Neural cell (in vitro differentiated cells): ENCODE measurements at regions not wholly inside any gene's neighbourhood (a gene's known extent, or its start where the extent isn't known, plus 50 kb on each side); places are given as distances from the start of the nearest gene placed in this dataset.

Experiments
- TAF1 ChIP-seq: IDR thresholded peaks from 2 replicates; pipeline ENCODE4 v1.6.1; 2012; ENCODE audit warnings: low read depth
- TF ChIP-seq, protein P1 (sequence below): fragments of 450-650 bp; IDR thresholded peaks from 2 replicates; pipeline ENCODE4 v1.5.1; 2014; ENCODE audit warnings: antibody characterized with exemption, mild to moderate bottlenecking, moderate library complexity; ENCODE audit not compliant: poor library complexity, severe bottlenecking

DNA sequence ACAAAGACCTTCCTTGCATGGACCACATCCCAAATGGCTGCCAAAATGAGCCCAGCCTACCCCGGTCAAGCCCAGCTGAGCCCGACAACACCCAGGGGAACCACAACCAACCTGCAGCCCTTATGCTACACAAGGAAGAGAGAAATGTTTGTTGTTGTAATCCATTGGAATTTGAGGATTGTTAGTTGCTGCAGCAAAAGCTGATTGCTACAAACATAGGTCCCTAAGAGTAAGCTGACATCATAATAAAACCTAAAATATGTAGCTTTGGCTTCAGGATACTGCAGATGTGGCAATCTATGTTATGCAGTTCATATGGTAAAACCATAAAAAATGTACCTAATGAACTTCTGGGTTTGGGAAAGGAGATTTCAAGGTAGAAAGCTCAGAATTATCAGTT, 65.5 kb upstream of the DNAH14 start:
- TF ChIP-seq, protein P1, sequence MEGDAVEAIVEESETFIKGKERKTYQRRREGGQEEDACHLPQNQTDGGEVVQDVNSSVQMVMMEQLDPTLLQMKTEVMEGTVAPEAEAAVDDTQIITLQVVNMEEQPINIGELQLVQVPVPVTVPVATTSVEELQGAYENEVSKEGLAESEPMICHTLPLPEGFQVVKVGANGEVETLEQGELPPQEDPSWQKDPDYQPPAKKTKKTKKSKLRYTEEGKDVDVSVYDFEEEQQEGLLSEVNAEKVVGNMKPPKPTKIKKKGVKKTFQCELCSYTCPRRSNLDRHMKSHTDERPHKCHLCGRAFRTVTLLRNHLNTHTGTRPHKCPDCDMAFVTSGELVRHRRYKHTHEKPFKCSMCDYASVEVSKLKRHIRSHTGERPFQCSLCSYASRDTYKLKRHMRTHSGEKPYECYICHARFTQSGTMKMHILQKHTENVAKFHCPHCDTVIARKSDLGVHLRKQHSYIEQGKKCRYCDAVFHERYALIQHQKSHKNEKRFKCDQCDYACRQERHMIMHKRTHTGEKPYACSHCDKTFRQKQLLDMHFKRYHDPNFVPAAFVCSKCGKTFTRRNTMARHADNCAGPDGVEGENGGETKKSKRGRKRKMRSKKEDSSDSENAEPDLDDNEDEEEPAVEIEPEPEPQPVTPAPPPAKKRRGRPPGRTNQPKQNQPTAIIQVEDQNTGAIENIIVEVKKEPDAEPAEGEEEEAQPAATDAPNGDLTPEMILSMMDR: no peak
- no peak for TF ChIP-seq TAF1
